Aorta (tissue), 5 donors: ENCODE measurements at regions not wholly inside any gene's neighbourhood (a gene's known extent, or its start where the extent isn't known, plus 50 kb on each side); places are given as distances from the start of the nearest gene placed in this dataset.

ENCODE experiments used
- ATAC-seq: fragments of 200-7000 bp; cut with Tn5 transposase; one replicate; pipeline ENCODE4 v1.9.1; 2022; ENCODE audit warnings: moderate library complexity; ENCODE audit not compliant: low FRiP score
- DNase-seq, 2 donors: peaks; one replicate each; pipeline ENCODE4 v3.0.0-alpha.2; 2020
- H3K27ac ChIP-seq, 2 donors: one replicate each; pipeline ENCODE4 v1.5.1; 2013; ENCODE audit warnings: low read length in 2 of 2, mild to moderate bottlenecking in 2 of 2, moderate library complexity in 2 of 2, control low read depth in 1 of 2, inconsistent platforms in 1 of 2, low read depth in 1 of 2
- H3K27me3 ChIP-seq, 2 donors: one replicate each; pipeline ENCODE4 v1.6.1; 2013; ENCODE audit warnings: control low read depth in 1 of 2, low read length in 1 of 2, mild to moderate bottlenecking in 1 of 2, moderate library complexity in 1 of 2; ENCODE audit not compliant: insufficient read depth in 2 of 2, control insufficient read depth in 1 of 2
- H3K36me3 ChIP-seq, 2 donors: one replicate each; pipeline ENCODE4 v1.6.1; 2013; ENCODE audit warnings: control low read depth in 1 of 2, low read length in 1 of 2, mild to moderate bottlenecking in 1 of 2; ENCODE audit not compliant: insufficient read depth in 2 of 2, control insufficient read depth in 1 of 2
- H3K4me1 ChIP-seq, 2 donors: one replicate each; pipeline ENCODE4 v1.6.1; 2013; ENCODE audit warnings: low read length in 2 of 2, control low read depth in 1 of 2, mild to moderate bottlenecking in 1 of 2, moderate library complexity in 1 of 2; ENCODE audit not compliant: insufficient read depth in 2 of 2, control insufficient read depth in 1 of 2
- H3K4me3 ChIP-seq, 2 donors: one replicate each; pipeline ENCODE4 v1.5.1; 2013; ENCODE audit warnings: low read length in 2 of 2, control low read depth in 1 of 2, mild to moderate bottlenecking in 1 of 2
- H3K9me3 ChIP-seq: one replicate; pipeline ENCODE4 v1.6.1; 2013; ENCODE audit warnings: mild to moderate bottlenecking, low read length; ENCODE audit not compliant: control insufficient read depth
- WGBS, 2 donors: extraction: QIAGEN DNeasy Blood & Tissue Kit; methylation state at CpG; one replicate each; pipeline ENCODE4 v1.1.7; 2013; 5-methylcytosine and 5-hydroxymethylcytosine counted together
- intact Hi-C, 2 donors: fragments of 100-400 bp; cut with DNase I; formaldehyde crosslinking; loops; one replicate each; pipeline versions ENCODE4 v1.14.2 to v1.15.0; 2022
- donor health status: healthy with polysubstance abuse.
- donor health status: Bipolar disorder and iron deficiency.
- donor health status: DM: no; HTN: no; CAD: no.
- donor health status: DM: no; HTN: no; CAD: no.
- donor health status: DM: yes; HTN: yes; CAD: no.

DNA sequence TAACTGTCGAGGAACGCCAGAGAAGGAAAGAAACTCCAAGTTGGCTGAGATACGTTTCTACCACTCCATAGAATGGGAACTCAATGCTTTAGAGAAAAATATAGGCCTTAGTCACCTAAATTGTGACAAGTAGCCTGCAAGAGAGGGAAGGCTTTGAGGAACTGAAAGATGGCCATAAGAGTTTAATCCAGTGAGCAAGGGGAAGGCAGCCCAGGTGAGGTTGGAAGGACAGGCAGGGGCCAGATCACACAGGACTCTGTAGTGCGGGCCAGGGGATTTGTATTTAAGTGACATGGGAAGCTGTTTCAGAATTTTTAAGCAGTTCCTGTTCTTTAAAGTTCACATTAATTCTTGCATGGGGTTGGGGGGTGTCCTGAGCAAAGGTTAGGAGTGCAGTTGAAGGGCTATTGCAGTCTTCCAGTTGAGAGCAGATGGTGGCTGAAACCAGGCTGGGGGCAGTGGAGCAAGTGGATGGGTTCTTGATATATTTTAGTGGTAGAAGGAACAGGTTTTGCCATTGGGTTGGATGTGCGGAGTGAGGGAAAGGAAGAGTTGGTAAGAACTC is 138.9 kb upstream of the PELI1 start:
- ATAC-seq (no peak), DNase-seq (no peak)
- Histone ChIP-seq H3K4me1 (no peaks in the 10 kb centered on the region), H3K9me3 (no peaks in the 10 kb centered on the region), H3K4me3 (no peak overlapping the region), H3K36me3 (no peaks in the 10 kb centered on the region), H3K27ac (no peak overlapping the region), H3K27me3 (no peaks in the 10 kb centered on the region)
- 98 to 100% methylated on average over 5 of the region's 5 CpGs for WGBS, 2 donors
- intact Hi-C loops = no loop called here

DNA sequence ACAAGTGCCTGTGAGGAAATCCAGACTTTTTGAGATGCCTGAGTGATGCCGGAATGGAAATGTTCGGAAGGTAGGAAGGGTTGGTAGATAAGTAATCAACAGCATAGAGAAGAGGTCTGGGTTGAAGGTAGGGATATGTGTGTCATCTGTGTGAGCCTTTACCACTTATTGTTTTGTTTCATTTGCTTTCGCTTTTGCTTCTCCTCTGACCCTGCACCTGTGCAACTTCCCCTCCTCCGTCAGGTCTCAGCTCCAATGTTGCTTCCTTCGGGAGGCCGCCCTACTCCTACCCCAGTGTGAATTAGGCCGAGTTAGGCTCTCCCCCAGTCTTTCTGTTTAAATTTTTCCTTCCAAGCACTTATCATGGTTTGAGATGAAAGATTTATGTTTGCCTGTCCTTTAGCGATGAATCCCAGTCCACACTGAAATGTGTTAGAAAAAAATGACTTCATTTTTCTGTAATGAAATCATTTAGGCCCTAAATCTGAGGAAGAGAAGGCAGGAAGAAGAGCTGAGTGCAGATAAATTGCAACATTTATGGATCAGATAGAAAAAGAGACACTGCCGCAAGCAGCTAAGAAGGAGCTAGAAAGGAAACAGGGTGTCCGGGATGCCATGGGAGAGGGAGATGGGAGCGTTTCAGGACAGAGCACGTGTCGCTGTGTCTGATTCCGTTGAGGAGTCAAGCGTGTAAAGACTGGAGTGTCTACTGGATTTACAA is 139.6 kb upstream of the PELI1 start:
- no peaks in the 10 kb centered on the region for H3K4me1 ChIP-seq
- 78 to 86% methylated on average over 15 of the region's 15 CpGs for WGBS, 2 donors
- H3K9me3 ChIP-seq = no peaks in the 10 kb centered on the region
- no peak overlapping the region for H3K27ac ChIP-seq
- ATAC-seq = no peak
- no peaks in the 10 kb centered on the region for H3K36me3 ChIP-seq
- intact Hi-C loops = no loop called here
- no peaks in the 10 kb centered on the region for H3K27me3 ChIP-seq
- H3K4me3 ChIP-seq = no peak overlapping the region
- no peak for DNase-seq

- Histone ChIP-seq H3K27ac (no peak overlapping the region), H3K27me3 (no peaks in the 10 kb centered on the region), H3K4me1 (peaks cover 0 to 3% of the 10 kb centered on the region in 2 donors), H3K9me3 (no peaks in the 10 kb centered on the region), H3K4me3 (no peak overlapping the region), H3K36me3 (no peaks in the 10 kb centered on the region)
- intact Hi-C loops = no loop called here
- 6 to 7% methylated on average over 3 of the region's 3 CpGs for WGBS, 2 donors
- ATAC-seq = peak; percentile 24
- peak in 1 of 2 donors; percentile 57 for DNase-seq
Observed at GRCh38 chr2:64284751-64285150, 140.5 kb upstream of the PELI1 start.

DNA sequence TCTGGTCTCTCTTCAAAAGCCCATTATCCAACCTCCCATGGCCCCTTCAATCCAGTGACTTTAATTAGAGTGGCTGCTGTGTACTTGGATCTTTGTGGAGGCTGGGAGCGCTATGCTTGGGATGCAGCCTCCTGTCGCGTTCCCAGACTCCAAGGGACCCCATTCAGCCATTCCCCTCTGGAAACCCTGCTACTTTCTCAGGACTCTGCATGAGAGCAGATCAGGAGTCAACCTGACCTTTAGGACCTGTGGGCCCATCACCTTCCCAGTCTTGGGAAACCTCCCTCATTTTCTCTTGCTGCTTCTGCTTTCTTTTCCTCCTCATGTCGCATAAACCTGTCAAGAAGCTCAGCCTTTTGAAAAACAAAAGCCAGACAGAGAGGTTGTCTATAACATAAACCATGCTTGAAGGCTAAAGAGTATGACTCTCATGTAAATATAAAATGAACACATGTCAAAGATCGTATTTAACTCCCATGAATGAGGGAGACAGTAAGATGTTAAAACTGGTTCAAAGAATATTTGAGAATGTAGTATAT is 143.1 kb upstream of the PELI1 start:
- no peak for ATAC-seq
- 96% methylated on average over 5 of the region's 5 CpGs for WGBS, 2 donors
- no peak overlapping the region for H3K27ac ChIP-seq
- H3K4me3 ChIP-seq = no peak overlapping the region
- intact Hi-C loops = no loop called here
- peaks cover 2 to 3% of the 10 kb centered on the region in 2 donors for H3K4me1 ChIP-seq
- no peaks in the 10 kb centered on the region for H3K27me3 ChIP-seq
- no peak for DNase-seq
- no peaks in the 10 kb centered on the region for H3K36me3 ChIP-seq
- no peaks in the 10 kb centered on the region for H3K9me3 ChIP-seq

GRCh38 chr2:64288321-64289193 is 144.3 kb upstream of the PELI1 start:
- DNase-seq (no peak), ATAC-seq (peak; percentile 33)
- Histone ChIP-seq H3K4me1 (peaks cover 2 to 3% of the 10 kb centered on the region in 2 donors), H3K36me3 (no peaks in the 10 kb centered on the region), H3K27me3 (no peaks in the 10 kb centered on the region), H3K4me3 (no peak overlapping the region), H3K27ac (peak overlapping the region in 1 of 2 donors; percentile 4), H3K9me3 (no peaks in the 10 kb centered on the region)
- intact Hi-C loops = no loop called here
- WGBS, 2 donors = 38 to 43% methylated on average over 13 of the region's 13 CpGs

GRCh38 chr2:64289251-64289650 is 145.0 kb upstream of the PELI1 start:
- 64 to 65% methylated on average over 5 of the region's 5 CpGs for WGBS, 2 donors
- no peaks in the 10 kb centered on the region for H3K36me3 ChIP-seq
- H3K4me3 ChIP-seq = no peak overlapping the region
- intact Hi-C loops = no loop called here
- H3K27ac ChIP-seq = no peak overlapping the region
- H3K4me1 ChIP-seq = peaks cover 2 to 3% of the 10 kb centered on the region in 2 donors
- ATAC-seq (no peak), DNase-seq (no peak)
- no peaks in the 10 kb centered on the region for H3K9me3 ChIP-seq
- H3K27me3 ChIP-seq = no peaks in the 10 kb centered on the region

DNA sequence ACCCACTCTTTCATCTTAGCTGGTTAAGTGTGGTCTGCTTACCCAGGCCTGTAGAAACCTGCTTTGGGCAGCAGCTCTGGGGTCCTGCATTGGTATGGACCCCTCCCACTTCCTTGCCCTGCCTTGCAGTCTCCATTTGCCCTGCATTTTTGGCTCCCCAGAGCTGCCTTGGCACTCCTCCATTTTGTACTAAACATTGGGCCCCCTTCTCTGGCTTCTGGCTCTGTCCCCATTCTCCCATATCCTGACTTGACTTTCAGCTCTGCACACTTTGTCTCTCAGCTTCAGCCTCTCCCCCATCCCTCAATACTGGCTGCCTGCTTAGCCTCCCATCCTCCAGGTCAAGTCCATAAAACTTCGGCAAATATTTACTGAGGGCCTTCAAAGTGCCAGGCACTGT is 145.5 kb upstream of the PELI1 start:
- intact Hi-C loops = no loop called here
- Histone ChIP-seq H3K27me3 (no peaks in the 10 kb centered on the region), H3K4me3 (no peak overlapping the region), H3K27ac (no peak overlapping the region), H3K36me3 (no peaks in the 10 kb centered on the region), H3K9me3 (no peaks in the 10 kb centered on the region), H3K4me1 (peaks cover 2 to 3% of the 10 kb centered on the region in 2 donors)
- 85 to 87% methylated on average over 1 of the region's 1 CpG for WGBS, 2 donors
- ATAC-seq (no peak), DNase-seq (no peak)

DNA sequence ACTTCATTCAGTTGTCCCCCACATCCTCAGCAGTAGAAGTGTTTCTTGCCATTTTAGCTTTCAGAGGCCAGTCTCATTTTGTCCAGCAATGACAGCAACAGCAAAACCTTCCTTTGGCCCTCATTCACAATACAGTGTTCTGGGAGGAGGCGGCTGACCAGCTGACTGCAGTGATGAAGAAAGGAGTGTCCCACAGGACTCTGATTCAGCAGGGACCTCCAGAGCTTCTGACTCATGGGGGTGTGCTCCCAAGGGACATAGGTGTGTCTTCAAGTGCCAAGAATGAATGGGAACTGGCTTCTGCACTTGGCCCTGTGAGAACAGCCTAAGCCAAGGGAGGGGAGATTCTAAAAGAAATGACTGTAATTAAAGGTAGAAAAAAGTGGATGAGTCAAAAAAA is 147.0 kb upstream of the PELI1 start:
- Histone ChIP-seq H3K4me3 (no peak overlapping the region), H3K27me3 (no peaks in the 10 kb centered on the region), H3K4me1 (peaks cover 2 to 3% of the 10 kb centered on the region in 2 donors), H3K9me3 (no peaks in the 10 kb centered on the region), H3K27ac (no peak overlapping the region), H3K36me3 (no peaks in the 10 kb centered on the region)
- intact Hi-C loops = no loop called here
- DNase-seq (peak in 1 of 2 donors; percentile 67), ATAC-seq (peak; percentile 48)
- WGBS, 2 donors = 43 to 60% methylated on average over 1 of the region's 1 CpG
